ENCODE measurements at regions not wholly inside any gene's neighbourhood (a gene's known extent, or its start where the extent isn't known, plus 50 kb on each side); places are given as distances from the start of the nearest gene placed in this dataset.
A peak's percentile ranks its signal among the peaks of the same experiment; 100 is the strongest.

- intact Hi-C loops (cut with micrococcal nuclease), result no loop called here
- peak overlapping the region; percentile 75 for H3K27ac ChIP-seq (replicated peaks)
- H3K4me1 ChIP-seq, result peaks cover 32% of the 10 kb centered on the region
- TF ChIP-seq, protein P1, sequence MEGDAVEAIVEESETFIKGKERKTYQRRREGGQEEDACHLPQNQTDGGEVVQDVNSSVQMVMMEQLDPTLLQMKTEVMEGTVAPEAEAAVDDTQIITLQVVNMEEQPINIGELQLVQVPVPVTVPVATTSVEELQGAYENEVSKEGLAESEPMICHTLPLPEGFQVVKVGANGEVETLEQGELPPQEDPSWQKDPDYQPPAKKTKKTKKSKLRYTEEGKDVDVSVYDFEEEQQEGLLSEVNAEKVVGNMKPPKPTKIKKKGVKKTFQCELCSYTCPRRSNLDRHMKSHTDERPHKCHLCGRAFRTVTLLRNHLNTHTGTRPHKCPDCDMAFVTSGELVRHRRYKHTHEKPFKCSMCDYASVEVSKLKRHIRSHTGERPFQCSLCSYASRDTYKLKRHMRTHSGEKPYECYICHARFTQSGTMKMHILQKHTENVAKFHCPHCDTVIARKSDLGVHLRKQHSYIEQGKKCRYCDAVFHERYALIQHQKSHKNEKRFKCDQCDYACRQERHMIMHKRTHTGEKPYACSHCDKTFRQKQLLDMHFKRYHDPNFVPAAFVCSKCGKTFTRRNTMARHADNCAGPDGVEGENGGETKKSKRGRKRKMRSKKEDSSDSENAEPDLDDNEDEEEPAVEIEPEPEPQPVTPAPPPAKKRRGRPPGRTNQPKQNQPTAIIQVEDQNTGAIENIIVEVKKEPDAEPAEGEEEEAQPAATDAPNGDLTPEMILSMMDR (IDR thresholded peaks at IDR 0.05; ENCODE audit: borderline replicate concordance), result no peak
- no peak overlapping the region for H3K4me3 ChIP-seq
- DNase-seq, result peak; percentile 27
- no peaks in the 10 kb centered on the region for H3K36me3 ChIP-seq
- H3K27me3 ChIP-seq (ENCODE audit: low read depth), result peaks cover 21% of the 10 kb centered on the region
- no peaks in the 10 kb centered on the region for H3K9me3 ChIP-seq (replicated peaks)
Observed at GRCh38 chr22:19579880-19580279, 55.7 kb upstream of the CLDN5 start.

- Histone ChIP-seq H3K27me3 (ENCODE audit: low read depth) (peaks cover 21% of the 10 kb centered on the region), H3K9me3 (replicated peaks) (no peaks in the 10 kb centered on the region), H3K27ac (replicated peaks) (peak overlapping the region; percentile 75), H3K4me1 (peaks cover 32% of the 10 kb centered on the region), H3K36me3 (no peaks in the 10 kb centered on the region), H3K4me3 (no peak overlapping the region)
- DNase-seq, result no peak
- TF ChIP-seq, protein P1 (IDR thresholded peaks at IDR 0.05; ENCODE audit: borderline replicate concordance), result no peak
- intact Hi-C loops (cut with micrococcal nuclease), result no loop called here
Observed at GRCh38 chr22:19580291-19580890, 56.2 kb upstream of the CLDN5 start.

DNA sequence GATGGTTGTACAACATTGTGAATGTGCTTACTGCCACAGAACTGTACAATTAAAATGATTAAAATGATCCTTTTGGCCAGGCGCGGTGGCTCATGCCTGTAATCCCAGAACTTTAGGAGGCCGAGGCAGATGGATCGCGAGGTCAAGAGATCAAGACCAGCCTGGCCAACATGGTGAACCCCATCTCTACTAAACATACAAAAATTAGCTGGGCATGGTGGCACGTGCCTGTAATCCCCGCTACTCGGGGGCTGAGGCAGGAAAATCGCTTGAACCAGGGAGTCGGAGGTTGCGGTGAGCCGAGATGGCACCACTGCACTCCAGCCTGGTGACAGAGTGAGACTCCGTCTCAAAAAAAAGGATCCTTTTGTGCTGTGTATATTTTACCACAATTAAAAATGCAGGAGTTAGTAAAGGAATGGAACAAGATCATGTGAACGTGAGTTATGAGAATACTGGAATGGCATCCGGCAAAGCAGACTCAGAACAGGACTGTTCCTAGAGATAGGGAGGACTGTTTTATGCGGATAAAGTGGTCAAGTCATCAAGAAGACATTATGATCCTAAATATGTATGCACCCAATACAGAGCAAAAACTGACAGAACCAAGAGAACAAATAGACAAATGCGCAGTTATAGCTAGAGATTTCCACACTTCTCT lies 58.0 kb upstream of the CLDN5 start:
- Histone ChIP-seq H3K9me3 (replicated peaks) (no peaks in the 10 kb centered on the region), H3K4me3 (no peak overlapping the region), H3K4me1 (peaks cover 28% of the 10 kb centered on the region), H3K27me3 (ENCODE audit: low read depth) (peaks cover 21% of the 10 kb centered on the region), H3K27ac (replicated peaks) (no peak overlapping the region), H3K36me3 (no peaks in the 10 kb centered on the region)
- DNase-seq, result no peak
- intact Hi-C loops (cut with micrococcal nuclease), result no loop called here
- TF ChIP-seq, protein P1 (IDR thresholded peaks at IDR 0.05; ENCODE audit: borderline replicate concordance), result no peak

DNA sequence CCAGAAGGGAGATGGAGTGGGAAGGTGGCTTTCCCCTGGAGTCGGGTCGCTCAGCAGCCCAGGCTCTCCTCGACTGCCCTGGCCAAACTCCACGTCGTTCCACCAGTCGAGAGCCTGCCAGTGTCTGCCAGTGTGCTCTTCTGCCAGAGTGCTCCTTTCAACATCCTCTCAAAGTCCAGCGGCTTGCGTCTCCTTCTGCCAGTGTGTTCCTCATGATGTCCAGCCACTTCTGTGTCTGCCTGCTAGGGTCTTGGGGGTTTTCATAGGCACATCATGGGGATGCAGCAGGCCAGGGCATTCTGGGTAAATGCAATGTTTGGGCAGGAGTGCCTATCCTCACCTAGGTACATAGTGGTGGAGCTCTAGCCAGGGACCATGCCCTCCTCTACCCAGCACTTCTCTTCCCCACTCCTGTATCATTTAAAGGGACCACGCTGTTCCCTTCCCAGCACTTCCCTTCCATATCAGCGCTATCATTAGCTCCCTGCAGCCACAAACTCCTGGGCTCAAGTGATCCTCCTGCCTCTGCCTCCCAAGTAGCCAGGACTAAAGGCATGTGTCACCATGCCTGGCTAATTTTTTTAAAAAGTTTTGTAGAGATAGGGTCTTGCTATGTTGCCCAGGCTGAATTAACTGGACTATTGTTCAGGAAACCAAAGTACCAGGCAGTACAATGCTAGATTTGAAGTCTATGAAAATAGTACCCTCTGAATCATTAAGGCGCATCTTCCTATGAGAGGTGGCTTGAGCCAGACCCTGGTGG lies 62.9 kb upstream of the CLDN5 start:
- H3K4me1 ChIP-seq, result peaks cover 3% of the 10 kb centered on the region
- H3K27ac ChIP-seq (replicated peaks), result no peak overlapping the region
- TF ChIP-seq, protein P1 (IDR thresholded peaks at IDR 0.05; ENCODE audit: borderline replicate concordance), result no peak
- H3K4me3 ChIP-seq, result no peak overlapping the region
- intact Hi-C loops (cut with micrococcal nuclease), result no loop called here
- DNase-seq, result no peak
- no peaks in the 10 kb centered on the region for H3K36me3 ChIP-seq
- peaks cover 24% of the 10 kb centered on the region for H3K27me3 ChIP-seq (ENCODE audit: low read depth)
- H3K9me3 ChIP-seq (replicated peaks), result no peaks in the 10 kb centered on the region

DNA sequence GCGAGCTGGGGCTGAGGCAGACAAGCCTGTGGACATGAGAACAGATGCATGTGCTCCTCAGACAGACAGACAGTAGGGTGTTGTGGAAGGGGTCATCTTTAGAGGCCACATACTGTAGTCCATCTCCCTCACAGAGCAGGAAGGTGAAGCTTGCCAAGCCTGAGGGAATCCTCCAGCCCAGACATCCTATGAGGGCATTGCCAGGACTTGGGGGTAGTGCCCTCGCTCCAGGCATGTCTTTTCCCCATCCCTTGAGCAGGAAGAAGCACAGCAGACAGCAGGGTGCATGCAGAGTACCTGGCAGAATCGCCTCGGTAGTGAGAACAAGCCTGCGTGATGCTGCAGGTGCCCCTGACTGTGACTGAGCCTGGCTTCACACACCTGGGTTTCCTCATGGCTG lies 66.5 kb upstream of the CLDN5 start:
- no peak overlapping the region for H3K27ac ChIP-seq (replicated peaks)
- H3K27me3 ChIP-seq (ENCODE audit: low read depth), result peaks cover 24% of the 10 kb centered on the region
- no peak overlapping the region for H3K4me3 ChIP-seq
- intact Hi-C loops (cut with micrococcal nuclease), result no loop called here
- TF ChIP-seq, protein P1 (IDR thresholded peaks at IDR 0.05; ENCODE audit: borderline replicate concordance), result no peak
- no peak for DNase-seq
- H3K36me3 ChIP-seq, result no peaks in the 10 kb centered on the region
- no peaks in the 10 kb centered on the region for H3K9me3 ChIP-seq (replicated peaks)
- H3K4me1 ChIP-seq, result peaks cover 4% of the 10 kb centered on the region
